ENCODE measurements at regions not wholly inside any gene's neighbourhood (a gene's known extent, or its start where the extent isn't known, plus 50 kb on each side); places are given as distances from the start of the nearest gene placed in this dataset.

DNA sequence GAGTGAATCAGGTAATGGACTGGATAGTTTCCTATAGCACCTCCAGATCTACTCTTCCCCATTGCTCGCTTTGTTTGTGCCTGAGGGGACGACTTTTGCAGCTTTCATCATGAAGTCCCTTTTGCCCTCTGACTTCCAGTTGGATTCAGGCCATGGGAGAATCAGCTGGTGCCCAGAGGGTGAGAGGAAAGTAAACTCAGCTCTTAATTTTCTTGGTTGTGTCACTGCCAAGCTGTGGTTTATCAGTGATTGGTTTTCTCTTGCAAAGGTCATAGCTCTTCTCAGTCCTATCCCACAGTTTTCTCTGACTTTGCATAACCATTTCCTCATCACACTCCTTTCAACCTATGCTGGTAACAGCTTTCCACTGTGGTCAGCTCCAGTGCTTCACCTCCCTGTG is 200.1 kb downstream of the KCNJ2 start:
- ATAC-seq (ENCODE audit: low read depth) (no peak), DNase-seq (no peak)
- POLR2A ChIA-PET (ENCODE audit: unreplicated experiment) = no interaction called here
- intact Hi-C loops (cut with micrococcal nuclease) = no loop called here
- Histone ChIP-seq H3K9ac (ENCODE audit: low read depth, low read length) (no peak overlapping the region), H2AK9ac (replicated peaks; ENCODE audit: low read depth, low read length, poor library complexity) (no peak overlapping the region), H4K20me1 (ENCODE audit: insufficient read depth, low read length) (no peaks in the 10 kb centered on the region), H3K4me1 (ENCODE audit: control insufficient read depth, insufficient read depth, low read length) (peaks cover 2% of the 10 kb centered on the region; the same call in 1 of the 2 replicates), H3K18ac (ENCODE audit: low read depth, low read length) (no peak overlapping the region), H3K79me1 (ENCODE audit: low read depth in 1 of 2, low read length in 2 of 2) (no peaks in the 10 kb centered on the region), H3K9me1 (ENCODE audit: insufficient read depth, low read length) (no peaks in the 10 kb centered on the region), H3K27ac (ENCODE audit: insufficient read depth, low read length) (no peak overlapping the region), H2BK15ac (ENCODE audit: low read depth, low read length) (no peak overlapping the region), H4K5ac (ENCODE audit: low read depth, low read length) (no peak overlapping the region), H2AFZ (replicated peaks; ENCODE audit: low read length, poor library complexity) (no peak overlapping the region), H3K4me3 (ENCODE audit: insufficient read depth, low read depth, low read length) (no peak overlapping the region), H2BK120ac (ENCODE audit: low read depth, low read length) (no peak overlapping the region), H3K56ac (ENCODE audit: extremely low read depth, insufficient read depth, low read length) (no peak overlapping the region), H2AK5ac (ENCODE audit: low read depth, low read length) (no peak overlapping the region), H4K8ac (ENCODE audit: low read depth in 2 of 2, low read length in 2 of 2) (no peak overlapping the region), H4K91ac (ENCODE audit: insufficient read depth, low read depth, low read length) (no peak overlapping the region), H3K36me3 (ENCODE audit: control insufficient read depth, insufficient read depth, low read length) (no peaks in the 10 kb centered on the region), H3K4ac (ENCODE audit: low read depth, low read length) (no peak overlapping the region), H3K14ac (replicated peaks; ENCODE audit: low read depth, low read length) (no peak overlapping the region), H3K4me2 (ENCODE audit: low read depth, low read length) (no peak overlapping the region), H3K23ac (ENCODE audit: low read depth, low read length) (no peak overlapping the region), H3K9me3 (ENCODE audit: control insufficient read depth, insufficient read depth, low read length) (no peaks in the 10 kb centered on the region), H2BK5ac (ENCODE audit: low read depth, low read length, poor library complexity, severe bottlenecking) (no peak overlapping the region), H3K27me3 (ENCODE audit: control insufficient read depth, insufficient read depth, low read length) (no peaks in the 10 kb centered on the region), H2BK20ac (ENCODE audit: low read depth, low read length) (no peak overlapping the region)
- in situ Hi-C loops (cut with MboI; ENCODE audit: low sequenced_read_pairs) = no loop called here
- no TSS peak for BruUV-seq (replicated peaks)
- no peak for TF ChIP-seq CEBPB (IDR thresholded peaks at IDR 0.05; ENCODE audit: low read depth, low read length)
- TF ChIP-seq, protein P1, sequence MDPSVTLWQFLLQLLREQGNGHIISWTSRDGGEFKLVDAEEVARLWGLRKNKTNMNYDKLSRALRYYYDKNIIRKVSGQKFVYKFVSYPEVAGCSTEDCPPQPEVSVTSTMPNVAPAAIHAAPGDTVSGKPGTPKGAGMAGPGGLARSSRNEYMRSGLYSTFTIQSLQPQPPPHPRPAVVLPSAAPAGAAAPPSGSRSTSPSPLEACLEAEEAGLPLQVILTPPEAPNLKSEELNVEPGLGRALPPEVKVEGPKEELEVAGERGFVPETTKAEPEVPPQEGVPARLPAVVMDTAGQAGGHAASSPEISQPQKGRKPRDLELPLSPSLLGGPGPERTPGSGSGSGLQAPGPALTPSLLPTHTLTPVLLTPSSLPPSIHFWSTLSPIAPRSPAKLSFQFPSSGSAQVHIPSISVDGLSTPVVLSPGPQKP (IDR thresholded peaks at IDR 0.05; ENCODE audit: borderline replicate concordance, low read depth, low read length) = no peak
- no peak for TF ChIP-seq POLR2A (IDR thresholded peaks at IDR 0.05; ENCODE audit: low read depth, low read length)
- TF ChIP-seq BHLHE40 (IDR thresholded peaks at IDR 0.05; ENCODE audit: low read depth, low read length) = no peak
- no peak for TF ChIP-seq RCOR1 (IDR thresholded peaks at IDR 0.05; ENCODE audit: insufficient replicate concordance, low read length)
- no peak for TF ChIP-seq MAFK (IDR thresholded peaks at IDR 0.05; ENCODE audit: low read depth, low read length)
- TF ChIP-seq MXI1 (IDR thresholded peaks at IDR 0.05; ENCODE audit: borderline replicate concordance, low read depth, low read length) = no peak
- TF ChIP-seq NFE2L2 (IDR thresholded peaks at IDR 0.05; ENCODE audit: low read depth, low read length) = no peak
- TF ChIP-seq FOS (IDR thresholded peaks at IDR 0.05; ENCODE audit: low read depth, low read length) = no peak
- TF ChIP-seq, protein P2, sequence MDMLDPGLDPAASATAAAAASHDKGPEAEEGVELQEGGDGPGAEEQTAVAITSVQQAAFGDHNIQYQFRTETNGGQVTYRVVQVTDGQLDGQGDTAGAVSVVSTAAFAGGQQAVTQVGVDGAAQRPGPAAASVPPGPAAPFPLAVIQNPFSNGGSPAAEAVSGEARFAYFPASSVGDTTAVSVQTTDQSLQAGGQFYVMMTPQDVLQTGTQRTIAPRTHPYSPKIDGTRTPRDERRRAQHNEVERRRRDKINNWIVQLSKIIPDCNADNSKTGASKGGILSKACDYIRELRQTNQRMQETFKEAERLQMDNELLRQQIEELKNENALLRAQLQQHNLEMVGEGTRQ (IDR thresholded peaks at IDR 0.05; ENCODE audit: low read depth, low read length) = no peak
- TF ChIP-seq, protein P3, sequence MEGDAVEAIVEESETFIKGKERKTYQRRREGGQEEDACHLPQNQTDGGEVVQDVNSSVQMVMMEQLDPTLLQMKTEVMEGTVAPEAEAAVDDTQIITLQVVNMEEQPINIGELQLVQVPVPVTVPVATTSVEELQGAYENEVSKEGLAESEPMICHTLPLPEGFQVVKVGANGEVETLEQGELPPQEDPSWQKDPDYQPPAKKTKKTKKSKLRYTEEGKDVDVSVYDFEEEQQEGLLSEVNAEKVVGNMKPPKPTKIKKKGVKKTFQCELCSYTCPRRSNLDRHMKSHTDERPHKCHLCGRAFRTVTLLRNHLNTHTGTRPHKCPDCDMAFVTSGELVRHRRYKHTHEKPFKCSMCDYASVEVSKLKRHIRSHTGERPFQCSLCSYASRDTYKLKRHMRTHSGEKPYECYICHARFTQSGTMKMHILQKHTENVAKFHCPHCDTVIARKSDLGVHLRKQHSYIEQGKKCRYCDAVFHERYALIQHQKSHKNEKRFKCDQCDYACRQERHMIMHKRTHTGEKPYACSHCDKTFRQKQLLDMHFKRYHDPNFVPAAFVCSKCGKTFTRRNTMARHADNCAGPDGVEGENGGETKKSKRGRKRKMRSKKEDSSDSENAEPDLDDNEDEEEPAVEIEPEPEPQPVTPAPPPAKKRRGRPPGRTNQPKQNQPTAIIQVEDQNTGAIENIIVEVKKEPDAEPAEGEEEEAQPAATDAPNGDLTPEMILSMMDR (conservative IDR thresholded peaks at IDR 0.05; ENCODE audit: low read depth, low read length) = no peak
- TF ChIP-seq RFX5 (IDR thresholded peaks at IDR 0.05; ENCODE audit: low read depth, low read length) = no peak
- no peak for TF ChIP-seq MAZ (IDR thresholded peaks at IDR 0.05; ENCODE audit: borderline replicate concordance, low read depth, low read length)
- TF ChIP-seq SMC3 (IDR thresholded peaks at IDR 0.05; ENCODE audit: low read depth, low read length) = no peak
- no peak for TF ChIP-seq RAD21 (IDR thresholded peaks at IDR 0.05; ENCODE audit: low read length)
- TF ChIP-seq CHD1 (IDR thresholded peaks at IDR 0.05; ENCODE audit: low read depth, low read length) = no peak
- CTCF ChIA-PET = no interaction called here
- no CpG with 5 or more reads among the region's 2 CpGs for WGBS, 2 experiments (ENCODE audit: extremely low coverage in 2 of 2, insufficient read length in 1 of 2)
- dilution Hi-C loops (cut with HindIII; ENCODE audit: low sequenced_read_pairs, unreplicated experiment) = no loop called here

All from IMR-90 (cell line).